WTC11 (cell line): ENCODE measurements at regions not wholly inside any gene's neighbourhood (a gene's known extent, or its start where the extent isn't known, plus 50 kb on each side); places are given as distances from the start of the nearest gene placed in this dataset.

ENCODE experiments used
- ATAC-seq: fragments of 200-7000 bp; cut with Tn5 transposase; 2 replicates; pipeline ENCODE4 v1.10.0; 2021; ENCODE audit warnings: mild to moderate bottlenecking, moderate library complexity
- CTCF ChIA-PET: fragments of 300-600 bp; sonication (Branson Sonifier 250); formaldehyde crosslinking; loops from one replicate; lab custom pipeline; 2021; ENCODE audit warnings: antibody characterized with exemption; lab: Charles Lee
- POLR2A ChIA-PET: fragments of 350-600 bp; sonication (Branson Sonifier 250); formaldehyde crosslinking; loops from one replicate; lab custom pipeline; 2021; ENCODE audit warnings: antibody characterized with exemption; lab: Charles Lee
- DNase-seq: peaks from one replicate; pipeline ENCODE4 v3.0.0; 2021; ENCODE audit warnings: low spot score
- H3K27ac Mint-ChIP-seq: 2 replicates; pipeline ENCODE4 v1.8.0; 2021; ENCODE audit warnings: mixed read lengths
- H3K27me3 Mint-ChIP-seq: 2 replicates; pipeline ENCODE4 v1.8.0; 2021; ENCODE audit warnings: low read depth, mild to moderate bottlenecking, moderate library complexity, mixed read lengths
- H3K36me3 Mint-ChIP-seq: 2 replicates; pipeline ENCODE4 v1.8.0; 2021; ENCODE audit warnings: mixed read lengths
- H3K4me1 Mint-ChIP-seq: 2 replicates; pipeline ENCODE4 v1.8.0; 2022; ENCODE audit warnings: mixed read lengths
- H3K4me3 Mint-ChIP-seq: 2 replicates; pipeline ENCODE4 v1.8.0; 2021; ENCODE audit warnings: mild to moderate bottlenecking, moderate library complexity, mixed read lengths
- H3K9me3 Mint-ChIP-seq: 2 replicates; pipeline ENCODE4 v1.8.0; 2021; ENCODE audit warnings: mixed read lengths
- CREM ChIP-seq: sonication (generic); formaldehyde crosslinking; IDR thresholded peaks from 2 replicates; pipeline ENCODE4 v1.8.1; 2022; ENCODE audit warnings: mild to moderate bottlenecking, missing genetic modification reagents, moderate library complexity
- ERG ChIP-seq: fragments of 250-450 bp; sonication (Bioruptor Pico); IDR thresholded peaks from 2 replicates; pipeline ENCODE4 v1.8.0; 2021; ENCODE audit warnings: mild to moderate bottlenecking
- GABPB1 ChIP-seq: sonication (generic); formaldehyde crosslinking; IDR thresholded peaks from 2 replicates; pipeline ENCODE4 v1.8.1; 2023; ENCODE audit warnings: mild to moderate bottlenecking, missing genetic modification reagents
- GTF2I ChIP-seq: fragments of 250-450 bp; sonication (Bioruptor Pico); conservative IDR thresholded peaks from 2 replicates; pipeline ENCODE4 v1.4.0; 2021; ENCODE audit warnings: mild to moderate bottlenecking
- IRF1 ChIP-seq: sonication (generic); formaldehyde crosslinking; IDR thresholded peaks from 2 replicates; pipeline ENCODE4 v1.8.0; 2023; ENCODE audit warnings: missing genetic modification reagents
- IRF2 ChIP-seq: sonication (generic); formaldehyde crosslinking; IDR thresholded peaks from 2 replicates; pipeline ENCODE4 v1.8.0; 2022; ENCODE audit warnings: low read depth, missing genetic modification reagents, borderline replicate concordance
- MAX ChIP-seq: sonication (generic); formaldehyde crosslinking; IDR thresholded peaks from 2 replicates; pipeline ENCODE4 v1.8.0; 2022; ENCODE audit warnings: mild to moderate bottlenecking, missing genetic modification reagents
- NFE2L1 ChIP-seq: sonication (generic); formaldehyde crosslinking; IDR thresholded peaks from 2 replicates; pipeline ENCODE4 v1.8.1; 2023; ENCODE audit warnings: missing genetic modification reagents
- RORB ChIP-seq: fragments of 250-450 bp; sonication (Bioruptor Pico); IDR thresholded peaks from 2 replicates; pipeline ENCODE4 v1.9.0; 2021; ENCODE audit warnings: mild to moderate bottlenecking
- SOX15 ChIP-seq: fragments of 250-450 bp; sonication (Bioruptor Pico); IDR thresholded peaks from 2 replicates; pipeline ENCODE4 v1.9.0; 2021; ENCODE audit warnings: mild to moderate bottlenecking
- STAT6 ChIP-seq: sonication (generic); formaldehyde crosslinking; conservative IDR thresholded peaks from 2 replicates; pipeline ENCODE4 v1.8.1; 2023; ENCODE audit warnings: mild to moderate bottlenecking, low read depth, missing genetic modification reagents, moderate library complexity
- TCF7 ChIP-seq: sonication (generic); formaldehyde crosslinking; IDR thresholded peaks from 2 replicates; pipeline ENCODE4 v1.8.0; 2022; ENCODE audit warnings: mild to moderate bottlenecking, low read depth, missing genetic modification reagents, moderate library complexity
- TEAD4 ChIP-seq: sonication (generic); formaldehyde crosslinking; IDR thresholded peaks from 2 replicates; pipeline ENCODE4 v1.8.0; 2022; ENCODE audit warnings: mild to moderate bottlenecking, missing genetic modification reagents
- USF1 ChIP-seq: sonication (generic); formaldehyde crosslinking; IDR thresholded peaks from 2 replicates; pipeline ENCODE4 v1.8.0; 2022; ENCODE audit warnings: mild to moderate bottlenecking, missing genetic modification reagents
- ZBTB43 ChIP-seq: sonication (generic); formaldehyde crosslinking; IDR thresholded peaks from 2 replicates; pipeline ENCODE4 v1.8.1; 2023; ENCODE audit warnings: mild to moderate bottlenecking, missing genetic modification reagents
- ZNF263 ChIP-seq: sonication (generic); formaldehyde crosslinking; IDR thresholded peaks from 2 replicates; pipeline ENCODE4 v1.8.1; 2022; ENCODE audit warnings: low read depth, mild to moderate bottlenecking, moderate library complexity, missing genetic modification reagents
- ZNF512 ChIP-seq: sonication (generic); formaldehyde crosslinking; IDR thresholded peaks from 2 replicates; pipeline ENCODE4 v1.8.1; 2022; ENCODE audit warnings: missing genetic modification reagents, borderline replicate concordance
- ZNF671 ChIP-seq: fragments of 250-450 bp; sonication (Bioruptor Pico); IDR thresholded peaks from 2 replicates; pipeline ENCODE4 v1.8.0; 2021; ENCODE audit warnings: mild to moderate bottlenecking

GRCh38 chr2:144595686-144596072 is 75.8 kb upstream of the ZEB2 start:
- Mint-ChIP-seq H3K4me3 (no peak overlapping the region), H3K4me1 (peaks cover 48% of the 10 kb centered on the region), H3K36me3 (no peaks in the 10 kb centered on the region), H3K27ac (no peak overlapping the region), H3K27me3 (no peaks in the 10 kb centered on the region), H3K9me3 (no peaks in the 10 kb centered on the region)
- ATAC-seq (no peak), DNase-seq (no peak)
- ChIA-PET POLR2A (interaction anchor here (0.6 kb wide), 1 partner anchor 43 kb away, joined by 4 read pairs; no protein-coding TSS in a partner anchor), CTCF (interaction anchor here (1.3 kb wide), 1 partner anchor 147 kb away, joined by 4 read pairs; no protein-coding TSS in a partner anchor)
- TF ChIP-seq MAX (CRISPR knock-in tag) = no peak
- TF ChIP-seq ZNF263 (CRISPR knock-in tag) = no peak
- no peak for TF ChIP-seq CREM (CRISPR knock-in tag)
- no peak for TF ChIP-seq IRF2
- no peak for TF ChIP-seq ERG (CRISPR knock-in tag)
- no peak for TF ChIP-seq IRF1 (CRISPR knock-in tag)
- TF ChIP-seq ZNF512 (CRISPR knock-in tag) = no peak
- no peak for TF ChIP-seq USF1 (CRISPR knock-in tag)
- TF ChIP-seq ZBTB43 (CRISPR knock-in tag) = no peak
- no peak for TF ChIP-seq NFE2L1
- no peak for TF ChIP-seq GABPB1
- TF ChIP-seq SOX15 (CRISPR knock-in tag) = no peak
- TF ChIP-seq TCF7 = no peak
- no peak for TF ChIP-seq STAT6

GRCh38 chr2:144595279-144595678 is 75.4 kb upstream of the ZEB2 start:
- DNase-seq = no peak
- no peaks in the 10 kb centered on the region for H3K9me3 Mint-ChIP-seq
- ChIA-PET CTCF (interaction anchor here (1.3 kb wide), 1 partner anchor 146 kb away, joined by 4 read pairs; no protein-coding TSS in a partner anchor), POLR2A (no interaction called here)
- ATAC-seq = no peak
- TF ChIP-seq MAX (CRISPR knock-in tag) = no peak
- TF ChIP-seq ZNF671 (CRISPR knock-in tag) = no peak
- TF ChIP-seq GTF2I (CRISPR knock-in tag) = no peak
- no peak for TF ChIP-seq RORB (CRISPR knock-in tag)
- no peak for TF ChIP-seq TEAD4 (CRISPR knock-in tag)
- H3K36me3 Mint-ChIP-seq = no peaks in the 10 kb centered on the region
- peaks cover 49% of the 10 kb centered on the region for H3K4me1 Mint-ChIP-seq
- H3K27me3 Mint-ChIP-seq = no peaks in the 10 kb centered on the region
- H3K27ac Mint-ChIP-seq = no peak overlapping the region
- H3K4me3 Mint-ChIP-seq = no peak overlapping the region
